A549 (cell line): ENCODE measurements at regions not wholly inside any gene's neighbourhood (a gene's known extent, or its start where the extent isn't known, plus 50 kb on each side); places are given as distances from the start of the nearest gene placed in this dataset.
"Not testable (repeated sequence)": the region's sequence is repeated elsewhere in the genome, so short reads cannot be mapped to it uniquely, and the experiment has no call there.

Experiments used
- ATAC-seq, 2 experiments: fragments of 200-7000 bp in 1 of 2; fragments of >200 bp in 1 of 2; cut with Nextera tagmentation in 1 of 2; cut with Tn5 transposase in 1 of 2; 3 replicates each; pipeline versions ENCODE4 v1.8.0 to v1.9.1; 2018 to 2020; ENCODE audit warnings: mild to moderate bottlenecking in 1 of 2, moderate library complexity in 1 of 2
- CTCF ChIA-PET: fragments of 300-600 bp; sonication (Branson Sonifier 250); formaldehyde crosslinking; extraction: SDS; loops from one replicate; lab custom pipeline; 2021; ENCODE audit warnings: antibody characterized with exemption, inconsistent platforms; lab: Yijun Ruan, JAX
- POLR2A ChIA-PET: fragments of 350-600 bp; formaldehyde crosslinking; extraction: SDS; loops from one replicate; lab custom pipeline; 2021; ENCODE audit warnings: antibody characterized with exemption, inconsistent platforms; lab: Yijun Ruan, JAX
- DNase-seq, 2 experiments: peaks; one replicate each; pipeline versions ENCODE4 v3.0.0 to v3.0.0-alpha.2; 2011 to 2016; ENCODE audit warnings: low read depth in 1 of 2, low spot score in 1 of 2
- FAIRE-seq: peaks from 2 replicates; lab custom pipeline; 2011; peaks lifted over from hg19 to GRCh38; lab: Jason Lieb, UNC
- H3K27ac ChIP-seq, 2 experiments: fragments of >200 bp; sonication (Bioruptor Twin); formaldehyde crosslinking; 3 replicates each; pipeline ENCODE4 v1.5.1; 2016 to 2017
- H3K4me1 ChIP-seq: fragments of >200 bp; sonication (Bioruptor Twin); formaldehyde crosslinking; 3 replicates; pipeline ENCODE4 v1.6.1; 2016
- H3K4me2 ChIP-seq: fragments of >200 bp; sonication (Bioruptor Twin); formaldehyde crosslinking; 3 replicates; pipeline ENCODE4 v1.6.1; 2016
- H3K4me3 ChIP-seq: fragments of >200 bp; sonication (Bioruptor Twin); formaldehyde crosslinking; 3 replicates; pipeline ENCODE4 v1.5.1; 2016
- H3K9me3 ChIP-seq: fragments of >200 bp; sonication (Bioruptor Twin); formaldehyde crosslinking; 3 replicates; pipeline ENCODE4 v1.6.1; 2016
- BCL3 ChIP-seq: fragments of >200 bp; sonication (Bioruptor Twin); formaldehyde crosslinking; IDR thresholded peaks from 3 replicates; pipeline ENCODE4 v1.6.1; 2016
- CBX8 ChIP-seq: fragments of 200-600 bp; sonication (generic); IDR thresholded peaks from 2 replicates; pipeline ENCODE4 v1.6.1; 2016
- CHD2 ChIP-seq: fragments of 150-350 bp; IDR thresholded peaks from 2 replicates; pipeline ENCODE4 v1.6.1; 2014; ENCODE audit warnings: low read length; ENCODE audit not compliant: partially characterized antibody
- CTCF ChIP-seq: fragments of >200 bp; sonication (Bioruptor Twin); formaldehyde crosslinking; IDR thresholded peaks from 3 replicates; pipeline ENCODE4 v1.5.1; 2016
- FOSB ChIP-seq: fragments of 250-450 bp; sonication (Bioruptor Pico); IDR thresholded peaks from 2 replicates; pipeline ENCODE4 v1.5.0; 2020; ENCODE audit warnings: mild to moderate bottlenecking, moderate library complexity
- FOSL2 ChIP-seq, 2 experiments: fragments of 450-650 bp in 1 of 2; fragments of >200 bp in 1 of 2; sonication (Bioruptor Twin) in 1 of 2; formaldehyde crosslinking; IDR thresholded peaks; 2 replicates each; pipeline versions ENCODE4 v1.5.0 to v1.6.1; 2016 to 2020; ENCODE audit warnings: mild to moderate bottlenecking in 1 of 2, moderate library complexity in 1 of 2
- GATA3 ChIP-seq: IDR thresholded peaks from 2 replicates; pipeline ENCODE4 v1.6.1; 2012; ENCODE audit warnings: borderline replicate concordance
- HOXA7 ChIP-seq: fragments of 250-450 bp; sonication (Bioruptor Pico); IDR thresholded peaks from 2 replicates; pipeline ENCODE4 v1.5.0; 2020; ENCODE audit warnings: mild to moderate bottlenecking, moderate library complexity
- HOXB5 ChIP-seq: fragments of 250-450 bp; sonication (Bioruptor Pico); IDR thresholded peaks from 2 replicates; pipeline ENCODE4 v1.5.0; 2020; ENCODE audit warnings: mild to moderate bottlenecking, moderate library complexity
- JUN ChIP-seq, 2 experiments: fragments of >200 bp; sonication (Bioruptor Twin); formaldehyde crosslinking; IDR thresholded peaks; 2 replicates in 1 of 2; 3 replicates in 1 of 2; pipeline ENCODE4 v1.6.1; 2016 to 2017
- KDM5A ChIP-seq: fragments of 200-600 bp; sonication (generic); IDR thresholded peaks from 2 replicates; pipeline ENCODE4 v1.6.1; 2016; ENCODE audit warnings: antibody characterized with exemption, mild to moderate bottlenecking
- PHF8 ChIP-seq: fragments of 200-600 bp; sonication (generic); IDR thresholded peaks from 2 replicates; pipeline ENCODE4 v1.6.1; 2016; ENCODE audit warnings: low read depth, mild to moderate bottlenecking, antibody characterized with exemption, moderate library complexity, borderline replicate concordance
- RARB ChIP-seq: fragments of 250-450 bp; sonication (Bioruptor Pico); IDR thresholded peaks from 2 replicates; pipeline ENCODE4 v1.8.0; 2021; ENCODE audit warnings: mild to moderate bottlenecking, moderate library complexity
- RCOR1 ChIP-seq: fragments of 150-350 bp; IDR thresholded peaks from 2 replicates; pipeline ENCODE4 v1.6.1; 2014; ENCODE audit warnings: antibody characterized with exemption, low read length, low read depth
- RNF2 ChIP-seq: fragments of 200-600 bp; sonication (generic); IDR thresholded peaks from 2 replicates; pipeline ENCODE4 v1.6.1; 2016; ENCODE audit warnings: low read depth, mild to moderate bottlenecking, antibody characterized with exemption, moderate library complexity, borderline replicate concordance
- TFCP2L1 ChIP-seq: fragments of 250-450 bp; sonication (Bioruptor Pico); IDR thresholded peaks from 2 replicates; pipeline ENCODE4 v1.5.0; 2021; ENCODE audit warnings: mild to moderate bottlenecking
- TP53 ChIP-seq: fragments of 250-450 bp; sonication (Bioruptor Pico); IDR thresholded peaks from 2 replicates; pipeline ENCODE4 v1.5.0; 2021; ENCODE audit warnings: mild to moderate bottlenecking, moderate library complexity
- ZFP36 ChIP-seq: fragments of 450-650 bp; IDR thresholded peaks from 2 replicates; pipeline ENCODE4 v1.6.1; 2014; ENCODE audit warnings: borderline replicate concordance; ENCODE audit not compliant: partially characterized antibody
- ZNF302 ChIP-seq: fragments of 250-450 bp; sonication (Bioruptor Pico); IDR thresholded peaks from 2 replicates; pipeline ENCODE4 v1.9.0; 2021; ENCODE audit warnings: inconsistent platforms, mild to moderate bottlenecking, moderate library complexity
- ZSCAN20 ChIP-seq: fragments of 250-450 bp; sonication (Bioruptor Pico); IDR thresholded peaks from 2 replicates; pipeline ENCODE4 v1.8.0; 2022; ENCODE audit warnings: mild to moderate bottlenecking, moderate library complexity
- WGBS: methylation state at CpG from one replicate; pipeline ENCODE4 v1.1.6; 2017; ENCODE audit errors: missing lambda C conversion rate; 5-methylcytosine and 5-hydroxymethylcytosine counted together

GRCh38 chr15:96200357-96200967 is 130.0 kb upstream of the NR2F2 start:
- Histone ChIP-seq H3K4me3 (no peak overlapping the region), H3K4me1 (no peaks in the 10 kb centered on the region), H3K9me3 (0 out of 3 replicates have a peak, but pooled peaks cover 7% of the 10 kb centered on the region), H3K27ac (no peak overlapping the region), H3K4me2 (no peak overlapping the region)
- FAIRE-seq (no peak), ATAC-seq (no peak), DNase-seq (no peak)
- TF ChIP-seq ZSCAN20 (CRISPR knock-in tag) (no peak), CTCF (no peak), BCL3 (no peak)
- 65% methylated on average over 9 of the region's 9 CpGs for WGBS
- ChIA-PET CTCF (interaction anchor here (0.6 kb wide), 1 partner anchor 17 kb away, joined by 3 read pairs; no protein-coding TSS in a partner anchor), POLR2A (no interaction called here)

- no peak for ATAC-seq
These were observed 128.8 kb upstream of the NR2F2 start for GRCh38 chr15:96201696-96202095.

GRCh38 chr15:96205588-96205987 is 124.9 kb upstream of the NR2F2 start:
- H3K4me3 ChIP-seq, H3K9me3 ChIP-seq, ATAC-seq, POLR2A ChIA-PET, CTCF ChIA-PET, FAIRE-seq, H3K4me2 ChIP-seq, DNase-seq, H3K4me1 ChIP-seq, H3K27ac ChIP-seq: not testable (repeated sequence)
- WGBS: 93% methylated on average over 1 of the region's 1 CpG

More at GRCh38 chr15:96201696-96202095, 128.8 kb upstream of the NR2F2 start:
- Histone ChIP-seq H3K4me1 (no peaks in the 10 kb centered on the region), H3K9me3 (0 out of 3 replicates have a peak, but pooled peaks cover 1% of the 10 kb centered on the region), H3K4me2 (no peak overlapping the region), H3K4me3 (no peak overlapping the region), H3K27ac (no peak overlapping the region)
- ChIA-PET CTCF (interaction anchor here (1.7 kb wide), 1 partner anchor 10 kb away, joined by 4 read pairs; no protein-coding TSS in a partner anchor), POLR2A (no interaction called here)
- no peak for DNase-seq
- no peak for FAIRE-seq
- TF ChIP-seq GATA3 (no peak), JUN (IDR thresholded peaks at IDR 0.05) (no peak), HOXA7 (no peak), ZFP36 (no peak), BCL3 (no peak), RCOR1 (no peak), CHD2 (no peak), PHF8 (no peak), CBX8 (no peak), FOSL2 (IDR thresholded peaks at IDR 0.05) (no peak), FOSL2 (CRISPR knock-in tag; IDR thresholded peaks at IDR 0.05) (no peak), KDM5A (no peak), FOSB (CRISPR knock-in tag) (no peak), RARB (CRISPR knock-in tag) (no peak), TFCP2L1 (CRISPR knock-in tag) (no peak), TP53 (CRISPR knock-in tag) (no peak), RNF2 (no peak), HOXB5 (no peak), ZNF302 (CRISPR knock-in tag) (no peak)
- 61% methylated on average over 2 of the region's 2 CpGs for WGBS
